ENCODE measurements at regions not wholly inside any gene's neighbourhood (a gene's known extent, or its start where the extent isn't known, plus 50 kb on each side); places are given as distances from the start of the nearest gene placed in this dataset.

DNA sequence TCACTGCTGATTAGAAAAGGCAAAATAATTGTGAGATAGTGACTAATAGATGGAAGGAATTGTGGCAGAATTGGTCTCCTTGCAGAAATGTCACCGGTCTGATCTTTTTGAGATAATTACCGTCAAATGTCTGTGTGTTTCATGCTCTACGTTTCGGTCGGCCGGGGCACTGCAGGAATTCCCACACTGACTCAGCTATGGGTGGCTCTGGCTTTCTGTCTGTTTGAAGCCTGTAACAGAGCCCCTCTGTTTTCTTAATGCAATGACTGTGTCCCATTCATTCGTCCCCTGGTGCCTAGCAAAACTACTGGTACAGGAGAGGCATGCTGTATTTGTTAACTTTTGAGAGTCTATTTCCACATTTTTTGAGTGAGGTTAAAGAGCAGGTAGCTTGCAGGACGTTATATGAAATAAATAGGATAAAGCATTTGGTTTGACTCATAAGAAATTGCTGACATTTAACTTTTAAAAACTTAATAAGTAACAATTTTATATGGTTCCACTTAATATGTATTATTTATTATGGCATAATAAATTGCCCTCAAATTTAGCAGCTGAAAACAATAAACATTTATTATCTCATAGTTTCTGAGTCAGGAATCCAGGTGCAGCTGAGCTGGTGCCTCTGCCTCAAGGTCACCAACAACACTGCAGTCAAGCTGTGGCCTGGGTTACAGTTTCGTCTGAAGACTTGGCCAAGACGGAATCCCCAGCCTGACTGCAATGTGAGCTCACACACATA, 53.3 kb upstream of the CTBP2 start:
- ATAC-seq (no peak), DNase-seq (no peak)
- H3K27ac ChIP-seq: no peak overlapping the region
- no peaks in the 10 kb centered on the region for H3K4me1 ChIP-seq
- no peaks in the 10 kb centered on the region for H3K9me3 ChIP-seq
- no peaks in the 10 kb centered on the region for H3K27me3 ChIP-seq
- H3K4me3 ChIP-seq: no peak overlapping the region
- 76% methylated on average over 8 of the region's 10 CpGs for WGBS (ENCODE audit: insufficient coverage, low coverage, low lambda C conversion rate, missing lambda C conversion rate)
- intact Hi-C loops (cut with DNase I): no loop called here
- TF ChIP-seq POLR2A (IDR thresholded peaks at IDR 0.05): no peak
- no peak for TF ChIP-seq CTCF (IDR thresholded peaks at IDR 0.05)
- H3K36me3 ChIP-seq: no peaks in the 10 kb centered on the region

- 70% methylated on average over 6 of the region's 6 CpGs for WGBS (ENCODE audit: insufficient coverage, low coverage, low lambda C conversion rate, missing lambda C conversion rate)
- TF ChIP-seq POLR2A (IDR thresholded peaks at IDR 0.05) (no peak), CTCF (IDR thresholded peaks at IDR 0.05) (no peak)
- Histone ChIP-seq H3K27me3 (no peaks in the 10 kb centered on the region), H3K36me3 (no peaks in the 10 kb centered on the region), H3K4me3 (no peak overlapping the region), H3K4me1 (no peaks in the 10 kb centered on the region), H3K27ac (no peak overlapping the region), H3K9me3 (no peaks in the 10 kb centered on the region)
- intact Hi-C loops (cut with DNase I): no loop called here
- DNase-seq (no peak), ATAC-seq (no peak)
Observed at GRCh38 chr10:125212150-125212809, 51.9 kb upstream of the CTBP2 start.

Small RNA genes in the stretch of these regions (small RNA-seq; reads per million reads assigned to genes)
- 0 reads per million in 2 experiments for gene RPS27P18

Measured in right lobe of liver (tissue), 6 donors.